GM12873 (cell line): ENCODE measurements at regions not wholly inside any gene's neighbourhood (a gene's known extent, or its start where the extent isn't known, plus 50 kb on each side); places are given as distances from the start of the nearest gene placed in this dataset.

Experiments
- TF ChIP-seq, protein P1 (sequence below): IDR thresholded peaks from 2 replicates; pipeline ENCODE4 v1.5.1; 2012; ENCODE audit warnings: low read depth, mild to moderate bottlenecking, moderate library complexity, low read length, control low read depth; ENCODE audit not compliant: insufficient read depth; ENCODE audit errors: missing control alignments

DNA sequence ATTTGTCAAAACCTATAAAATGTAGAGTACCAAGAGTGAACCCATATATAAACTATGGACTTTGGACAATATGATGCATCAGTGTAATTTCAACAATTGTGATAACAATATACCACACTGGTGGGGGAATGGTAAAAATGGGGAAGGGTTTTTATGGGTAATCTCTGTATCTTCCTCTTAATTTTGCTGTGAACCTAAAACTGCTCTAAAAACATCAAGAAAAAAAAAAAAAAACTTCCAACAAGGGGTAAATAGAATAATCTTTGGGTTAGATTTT, 592.0 kb upstream of the ADGRB3 start:
- TF ChIP-seq, protein P1, sequence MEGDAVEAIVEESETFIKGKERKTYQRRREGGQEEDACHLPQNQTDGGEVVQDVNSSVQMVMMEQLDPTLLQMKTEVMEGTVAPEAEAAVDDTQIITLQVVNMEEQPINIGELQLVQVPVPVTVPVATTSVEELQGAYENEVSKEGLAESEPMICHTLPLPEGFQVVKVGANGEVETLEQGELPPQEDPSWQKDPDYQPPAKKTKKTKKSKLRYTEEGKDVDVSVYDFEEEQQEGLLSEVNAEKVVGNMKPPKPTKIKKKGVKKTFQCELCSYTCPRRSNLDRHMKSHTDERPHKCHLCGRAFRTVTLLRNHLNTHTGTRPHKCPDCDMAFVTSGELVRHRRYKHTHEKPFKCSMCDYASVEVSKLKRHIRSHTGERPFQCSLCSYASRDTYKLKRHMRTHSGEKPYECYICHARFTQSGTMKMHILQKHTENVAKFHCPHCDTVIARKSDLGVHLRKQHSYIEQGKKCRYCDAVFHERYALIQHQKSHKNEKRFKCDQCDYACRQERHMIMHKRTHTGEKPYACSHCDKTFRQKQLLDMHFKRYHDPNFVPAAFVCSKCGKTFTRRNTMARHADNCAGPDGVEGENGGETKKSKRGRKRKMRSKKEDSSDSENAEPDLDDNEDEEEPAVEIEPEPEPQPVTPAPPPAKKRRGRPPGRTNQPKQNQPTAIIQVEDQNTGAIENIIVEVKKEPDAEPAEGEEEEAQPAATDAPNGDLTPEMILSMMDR: no peak

DNA sequence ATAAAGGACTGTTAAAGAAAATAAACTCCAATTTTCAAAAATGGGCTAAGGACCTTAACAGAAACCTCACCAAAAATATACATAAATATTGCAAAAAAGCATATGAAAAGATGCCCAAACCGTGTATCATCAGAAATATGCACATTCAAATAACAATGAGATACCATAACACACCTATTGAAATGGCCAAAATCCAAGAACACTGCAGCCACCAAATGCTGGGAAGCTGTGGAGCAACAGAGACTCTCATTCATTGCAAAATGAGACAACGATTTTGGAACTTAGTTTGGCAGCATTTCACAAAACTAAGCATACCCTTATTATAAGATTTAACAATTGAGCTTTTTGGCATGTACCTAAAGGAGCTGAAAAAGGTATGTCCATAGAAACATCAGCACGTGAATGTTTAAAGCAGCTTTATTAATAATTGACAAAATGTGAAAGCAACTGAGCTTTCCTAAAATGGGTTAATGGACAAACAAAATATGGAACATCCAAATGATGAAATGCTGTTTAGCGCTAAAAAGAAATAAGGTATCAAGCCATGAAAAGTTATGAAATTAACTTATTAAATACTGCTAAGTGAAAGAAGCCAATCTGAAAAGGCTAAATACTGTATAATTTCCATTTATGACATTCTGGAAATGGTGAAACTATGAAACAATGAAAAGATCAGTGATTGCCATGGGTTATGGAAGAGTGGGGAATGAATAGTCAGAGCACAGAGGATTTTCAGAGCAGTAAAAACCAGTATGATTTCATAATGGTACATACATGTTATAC, 592.6 kb upstream of the ADGRB3 start:
- TF ChIP-seq, protein P1: no peak

DNA sequence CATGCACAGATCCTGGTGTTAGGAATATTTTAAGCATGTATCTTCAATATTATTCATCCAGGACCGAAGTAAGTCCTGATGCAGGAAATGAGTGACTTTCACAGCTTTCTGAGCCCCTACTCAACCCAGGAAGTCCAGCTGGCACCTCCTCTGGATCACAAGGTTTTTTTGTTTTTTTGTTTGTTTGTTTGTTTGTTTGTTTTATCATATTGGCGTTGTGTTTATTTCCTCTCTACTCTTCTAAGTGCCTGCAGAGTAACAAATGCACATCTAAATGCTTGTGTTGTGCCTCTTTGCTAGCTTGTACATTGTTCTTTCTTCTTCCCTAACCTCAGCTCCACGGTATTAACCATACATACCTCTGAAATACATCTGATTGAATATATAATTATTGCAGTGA, 594.3 kb upstream of the ADGRB3 start:
- TF ChIP-seq, protein P1: no peak

DNA sequence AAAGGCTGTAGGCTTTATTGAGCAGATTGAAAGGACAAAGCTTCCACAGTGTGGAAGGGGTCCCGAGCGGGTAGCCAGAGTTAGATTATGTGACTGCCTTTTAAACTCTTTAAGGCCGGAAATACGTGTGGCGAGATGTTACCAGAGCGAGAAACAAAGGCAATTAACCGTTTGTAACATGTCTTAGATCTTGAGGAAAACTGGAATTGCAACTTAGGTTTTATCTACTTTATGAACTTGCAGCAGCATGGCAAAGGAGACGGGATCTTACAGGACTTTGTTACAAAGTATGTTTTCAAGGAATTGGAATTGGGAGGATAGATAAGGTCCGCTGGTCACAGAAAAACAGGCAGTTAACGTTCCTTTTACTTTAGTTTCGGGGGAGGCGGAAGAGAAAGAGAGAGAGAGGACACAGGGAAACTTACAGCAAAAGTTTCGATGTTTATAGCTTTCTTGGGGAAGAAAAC, 594.7 kb upstream of the ADGRB3 start:
- TF ChIP-seq, protein P1: no peak

DNA sequence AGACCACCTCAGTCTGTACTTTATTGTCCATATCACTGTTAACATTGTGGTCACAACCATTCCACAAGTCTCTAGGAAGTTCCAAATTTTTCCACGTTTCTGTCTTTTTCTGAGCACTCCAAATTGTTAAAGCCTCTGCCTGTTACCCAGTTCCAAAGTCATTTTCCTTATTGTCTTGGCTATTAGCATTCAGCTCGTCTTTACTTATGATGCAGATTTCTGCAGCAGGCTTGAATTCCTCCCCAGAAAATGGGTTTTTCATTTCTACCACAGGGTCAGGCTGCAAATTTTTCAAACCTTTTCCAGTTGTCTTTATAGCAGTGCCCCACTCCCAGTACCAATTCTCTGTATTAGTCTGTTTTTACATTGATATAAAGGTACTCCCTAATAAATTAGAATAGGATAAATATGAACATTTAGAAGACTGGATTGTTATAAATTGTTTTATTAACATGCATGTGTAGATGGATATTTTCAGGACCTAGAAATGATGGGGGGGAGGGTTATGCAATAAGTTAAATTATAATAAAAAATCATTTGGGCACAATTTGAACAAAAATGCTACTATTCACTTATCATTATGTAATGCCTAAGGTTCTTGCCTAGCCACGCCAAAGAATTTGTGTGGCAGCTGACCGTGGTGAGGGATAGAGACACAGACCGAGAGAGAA, 595.3 kb upstream of the ADGRB3 start:
- TF ChIP-seq, protein P1: no peak

DNA sequence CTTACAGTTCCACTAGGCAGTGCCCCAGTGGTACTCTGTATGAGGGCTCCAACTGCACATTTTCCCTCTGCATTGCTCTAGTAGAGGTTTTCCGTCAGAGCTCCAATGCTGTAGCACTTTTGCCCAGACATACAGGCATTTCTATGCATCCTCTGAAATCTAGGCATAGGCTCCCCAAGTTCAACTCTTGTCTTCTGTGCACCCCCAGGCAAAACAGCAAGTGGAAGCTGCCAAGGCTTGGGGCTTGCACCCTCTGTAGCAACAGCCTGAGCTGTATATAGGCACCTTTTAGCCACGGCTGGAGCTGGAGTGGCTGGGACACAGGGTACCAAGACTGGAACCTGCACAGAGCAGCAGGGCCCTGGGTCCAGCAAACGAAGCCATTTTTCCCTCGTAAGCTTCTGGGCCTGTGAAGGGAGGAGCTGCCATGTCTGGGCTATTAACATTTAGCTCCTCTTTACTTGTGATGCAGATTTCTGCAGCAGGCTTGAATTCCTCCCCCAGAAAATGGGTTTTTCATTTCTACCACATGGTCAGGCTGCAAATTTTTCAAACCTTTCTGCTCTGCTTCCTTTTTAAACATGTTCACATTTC, 596.2 kb upstream of the ADGRB3 start:
- TF ChIP-seq, protein P1: no peak

DNA sequence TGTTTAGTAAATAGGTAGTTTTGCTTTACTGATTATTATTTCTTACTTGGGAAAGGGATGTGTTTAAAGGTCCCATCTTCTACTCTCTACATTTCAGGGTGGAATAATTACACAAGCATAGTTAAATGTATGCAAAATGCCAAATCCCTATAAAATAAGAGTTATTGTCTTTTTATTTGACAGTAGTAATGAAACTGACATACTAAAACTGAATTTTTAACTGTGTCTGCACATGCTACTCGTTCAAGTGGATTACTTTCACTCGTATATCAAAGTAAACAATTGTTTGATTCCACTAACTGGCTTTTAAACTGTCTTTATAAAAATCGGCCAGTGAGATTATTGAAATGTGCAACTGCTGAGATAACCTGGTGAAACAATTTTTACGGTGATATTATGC, 602.9 kb upstream of the ADGRB3 start:
- TF ChIP-seq, protein P1: no peak
